Sigmoid colon (tissue), 4 donors: ENCODE measurements at regions not wholly inside any gene's neighbourhood (a gene's known extent, or its start where the extent isn't known, plus 50 kb on each side); places are given as distances from the start of the nearest gene placed in this dataset.

Source experiments
- EP300 ChIP-seq, 4 donors: sonication (generic); formaldehyde crosslinking; IDR thresholded peaks; one replicate each; pipeline ENCODE4 v1.6.1; 2017; ENCODE audit warnings: antibody characterized with exemption in 4 of 4
- POLR2A ChIP-seq, 2 donors: fragments of 450-650 bp; IDR thresholded peaks; one replicate each; pipeline ENCODE4 v1.6.1; 2016; ENCODE audit warnings: antibody characterized with exemption in 2 of 2, mild to moderate bottlenecking in 2 of 2, moderate library complexity in 2 of 2
- TF ChIP-seq, protein P1 (sequence below), 4 experiments: fragments of 450-650 bp in 3 of 4; fragments of 200-600 bp in 1 of 4; IDR thresholded peaks; one replicate each; pipeline ENCODE4 v1.5.1; 2016 to 2019; ENCODE audit warnings: antibody characterized with exemption in 4 of 4, mild to moderate bottlenecking in 3 of 4, moderate library complexity in 2 of 4

DNA sequence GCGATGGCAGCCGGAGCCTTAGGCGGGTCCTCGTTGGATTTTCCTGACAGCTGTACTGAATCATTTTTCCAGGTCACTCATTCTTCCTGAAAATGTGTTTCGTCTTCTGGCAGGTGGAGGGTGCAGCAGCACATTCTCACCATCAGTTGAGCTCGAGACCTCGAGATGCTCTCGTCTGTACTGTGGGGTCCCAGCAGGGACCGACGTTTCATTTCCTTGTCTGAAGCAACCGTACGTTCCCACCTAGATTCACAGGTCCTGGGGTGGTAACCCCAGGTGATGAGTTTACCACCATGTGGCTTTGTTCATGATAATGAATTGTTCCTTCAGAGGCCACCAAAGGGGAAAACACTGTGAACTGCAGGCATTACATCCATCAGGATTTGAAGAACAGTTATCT, 298.5 kb upstream of the FOXK1 start:
- no peak for TF ChIP-seq EP300 (IDR thresholded peaks at IDR 0.05)
- no peak for TF ChIP-seq POLR2A (IDR thresholded peaks at IDR 0.05)
- TF ChIP-seq, protein P1, sequence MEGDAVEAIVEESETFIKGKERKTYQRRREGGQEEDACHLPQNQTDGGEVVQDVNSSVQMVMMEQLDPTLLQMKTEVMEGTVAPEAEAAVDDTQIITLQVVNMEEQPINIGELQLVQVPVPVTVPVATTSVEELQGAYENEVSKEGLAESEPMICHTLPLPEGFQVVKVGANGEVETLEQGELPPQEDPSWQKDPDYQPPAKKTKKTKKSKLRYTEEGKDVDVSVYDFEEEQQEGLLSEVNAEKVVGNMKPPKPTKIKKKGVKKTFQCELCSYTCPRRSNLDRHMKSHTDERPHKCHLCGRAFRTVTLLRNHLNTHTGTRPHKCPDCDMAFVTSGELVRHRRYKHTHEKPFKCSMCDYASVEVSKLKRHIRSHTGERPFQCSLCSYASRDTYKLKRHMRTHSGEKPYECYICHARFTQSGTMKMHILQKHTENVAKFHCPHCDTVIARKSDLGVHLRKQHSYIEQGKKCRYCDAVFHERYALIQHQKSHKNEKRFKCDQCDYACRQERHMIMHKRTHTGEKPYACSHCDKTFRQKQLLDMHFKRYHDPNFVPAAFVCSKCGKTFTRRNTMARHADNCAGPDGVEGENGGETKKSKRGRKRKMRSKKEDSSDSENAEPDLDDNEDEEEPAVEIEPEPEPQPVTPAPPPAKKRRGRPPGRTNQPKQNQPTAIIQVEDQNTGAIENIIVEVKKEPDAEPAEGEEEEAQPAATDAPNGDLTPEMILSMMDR (IDR thresholded peaks at IDR 0.05): no peak
